HG03442 (cell line): ENCODE measurements at regions not wholly inside any gene's neighbourhood (a gene's known extent, or its start where the extent isn't known, plus 50 kb on each side); places are given as distances from the start of the nearest gene placed in this dataset.

Source experiments
- ATAC-seq: cut with Tn5 transposase; IDR thresholded peaks from one replicate; pipeline ENCODE4 v1.9.1; 2021; ENCODE audit warnings: mild to moderate bottlenecking, moderate library complexity; ENCODE audit not compliant: unreplicated experiment

GRCh38 chr6:42512579-42512978, 51.2 kb upstream of the UBR2 start:
- ATAC-seq: no peak

- no peak for ATAC-seq
These were observed 51.9 kb upstream of the UBR2 start for GRCh38 chr6:42511803-42512422.

- no peak for ATAC-seq
These were observed 53.0 kb upstream of the UBR2 start for GRCh38 chr6:42510795-42511194.

DNA sequence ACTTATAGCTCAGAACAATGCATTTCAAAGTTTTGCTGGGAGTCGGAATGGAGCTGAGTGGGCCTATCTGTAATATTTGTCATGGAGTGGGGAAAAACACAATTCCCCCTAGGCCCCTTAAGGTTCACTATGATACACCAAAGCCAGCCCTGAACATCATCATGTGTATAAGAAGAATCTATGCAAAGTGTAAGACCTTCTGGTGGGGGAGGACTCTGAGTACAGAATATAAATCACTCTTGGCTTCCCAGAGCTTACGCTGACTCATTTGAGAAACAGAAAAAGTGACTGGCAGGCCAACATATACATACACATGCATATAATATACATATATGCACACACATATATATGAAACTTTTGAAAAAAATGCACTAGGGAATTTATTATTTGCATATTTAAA, 54.1 kb upstream of the UBR2 start:
- ATAC-seq: no peak

- ATAC-seq: no peak
These were observed 54.6 kb upstream of the UBR2 start for GRCh38 chr6:42509256-42509655.

GRCh38 chr6:42507901-42508300, 55.9 kb upstream of the UBR2 start:
- no peak for ATAC-seq

GRCh38 chr6:42507195-42507594, 55.5 kb upstream of the TRERF1 start:
- ATAC-seq: peak; percentile 36

- ATAC-seq: no peak
These were observed 54.3 kb upstream of the TRERF1 start for GRCh38 chr6:42506070-42506469.

GRCh38 chr6:42505385-42505718, 53.6 kb upstream of the TRERF1 start:
- ATAC-seq: no peak

GRCh38 chr6:42503894-42504293, 52.2 kb upstream of the TRERF1 start:
- no peak for ATAC-seq

- no peak for ATAC-seq
These were observed 51.3 kb upstream of the TRERF1 start for GRCh38 chr6:42502990-42503389.

DNA sequence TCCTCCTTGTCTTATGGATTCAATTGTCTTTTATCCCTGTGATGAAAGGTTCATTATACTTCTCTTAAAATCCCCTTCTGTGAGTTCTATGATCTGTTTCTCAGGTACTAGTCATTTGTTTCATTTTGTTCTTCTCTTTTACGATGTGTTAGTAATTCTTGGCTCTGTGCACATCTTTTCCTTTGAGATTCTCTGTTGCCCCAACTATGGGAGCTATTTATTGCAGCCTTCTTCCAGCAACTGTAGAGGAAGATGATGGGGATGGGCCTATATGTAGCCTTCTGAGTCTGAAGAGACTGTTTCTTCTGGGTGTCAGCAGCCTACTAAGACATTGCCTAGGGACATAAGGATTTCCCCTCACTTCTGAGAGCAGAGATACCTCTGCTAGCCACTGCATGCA, 50.4 kb upstream of the TRERF1 start:
- no peak for ATAC-seq
